ENCODE measurements at regions not wholly inside any gene's neighbourhood (a gene's known extent, or its start where the extent isn't known, plus 50 kb on each side); places are given as distances from the start of the nearest gene placed in this dataset.

- Histone ChIP-seq H3K27ac (ENCODE audit: low read depth, low read length) (no peak overlapping the region), H3K27me3 (ENCODE audit: control insufficient read depth in 1 of 2, insufficient read depth in 2 of 2, low read length in 2 of 2) (no peaks in the 10 kb centered on the region), H3K4me1 (ENCODE audit: control insufficient read depth in 1 of 2, insufficient read depth in 2 of 2, low read length in 2 of 2) (peaks cover 7 to 10% of the 10 kb centered on the region in 2 donors), H3K36me3 (ENCODE audit: control insufficient read depth in 1 of 2, insufficient read depth in 2 of 2, low read length in 2 of 2) (no peaks in the 10 kb centered on the region), H3K4me3 (ENCODE audit: low read depth in 1 of 2, low read length in 2 of 2) (no peak overlapping the region), H3K9me3 (ENCODE audit: control insufficient read depth in 1 of 2, low read length in 2 of 2) (no peaks in the 10 kb centered on the region), H3K9ac (ENCODE audit: low read depth in 1 of 2, low read length in 2 of 2) (no peak overlapping the region)
These were observed 156.1 kb upstream of the RBMS1 start for GRCh38 chr2:160649698-160650097.

- Histone ChIP-seq H3K4me3 (ENCODE audit: low read depth in 1 of 2, low read length in 2 of 2) (no peak overlapping the region), H3K27me3 (ENCODE audit: control insufficient read depth in 1 of 2, insufficient read depth in 2 of 2, low read length in 2 of 2) (no peaks in the 10 kb centered on the region), H3K4me1 (ENCODE audit: control insufficient read depth in 1 of 2, insufficient read depth in 2 of 2, low read length in 2 of 2) (peaks cover 7 to 10% of the 10 kb centered on the region in 2 donors), H3K9me3 (ENCODE audit: control insufficient read depth in 1 of 2, low read length in 2 of 2) (no peaks in the 10 kb centered on the region), H3K36me3 (ENCODE audit: control insufficient read depth in 1 of 2, insufficient read depth in 2 of 2, low read length in 2 of 2) (no peaks in the 10 kb centered on the region), H3K27ac (ENCODE audit: low read depth, low read length) (no peak overlapping the region), H3K9ac (ENCODE audit: low read depth in 1 of 2, low read length in 2 of 2) (no peak overlapping the region)
These were observed 156.8 kb upstream of the RBMS1 start for GRCh38 chr2:160650196-160651118.

GRCh38 chr2:160651416-160652200 is 158.0 kb upstream of the RBMS1 start:
- Histone ChIP-seq H3K9me3 (ENCODE audit: control insufficient read depth in 1 of 2, low read length in 2 of 2) (no peaks in the 10 kb centered on the region), H3K27ac (ENCODE audit: low read depth, low read length) (no peak overlapping the region), H3K4me3 (ENCODE audit: low read depth in 1 of 2, low read length in 2 of 2) (no peak overlapping the region), H3K36me3 (ENCODE audit: control insufficient read depth in 1 of 2, insufficient read depth in 2 of 2, low read length in 2 of 2) (no peaks in the 10 kb centered on the region), H3K4me1 (ENCODE audit: control insufficient read depth in 1 of 2, insufficient read depth in 2 of 2, low read length in 2 of 2) (peaks cover 3 to 6% of the 10 kb centered on the region in 2 donors), H3K27me3 (ENCODE audit: control insufficient read depth in 1 of 2, insufficient read depth in 2 of 2, low read length in 2 of 2) (no peaks in the 10 kb centered on the region), H3K9ac (ENCODE audit: low read depth in 1 of 2, low read length in 2 of 2) (no peak overlapping the region)

- no peaks in the 10 kb centered on the region for H3K36me3 ChIP-seq (ENCODE audit: control insufficient read depth in 1 of 2, insufficient read depth in 2 of 2, low read length in 2 of 2)
- no peak overlapping the region for H3K27ac ChIP-seq (ENCODE audit: low read depth, low read length)
- H3K27me3 ChIP-seq (ENCODE audit: control insufficient read depth in 1 of 2, insufficient read depth in 2 of 2, low read length in 2 of 2): no peaks in the 10 kb centered on the region
- H3K4me3 ChIP-seq (ENCODE audit: low read depth in 1 of 2, low read length in 2 of 2): no peak overlapping the region
- peaks cover 0 to 2% of the 10 kb centered on the region in 2 donors for H3K4me1 ChIP-seq (ENCODE audit: control insufficient read depth in 1 of 2, insufficient read depth in 2 of 2, low read length in 2 of 2)
- H3K9me3 ChIP-seq (ENCODE audit: control insufficient read depth in 1 of 2, low read length in 2 of 2): no peaks in the 10 kb centered on the region
- no peak overlapping the region for H3K9ac ChIP-seq (ENCODE audit: low read depth in 1 of 2, low read length in 2 of 2)
These were observed 158.6 kb upstream of the RBMS1 start for GRCh38 chr2:160652236-160652635.

- H3K9me3 ChIP-seq (ENCODE audit: control insufficient read depth in 1 of 2, low read length in 2 of 2): no peaks in the 10 kb centered on the region
- no peaks in the 10 kb centered on the region for H3K27me3 ChIP-seq (ENCODE audit: control insufficient read depth in 1 of 2, insufficient read depth in 2 of 2, low read length in 2 of 2)
- H3K27ac ChIP-seq (ENCODE audit: low read depth, low read length): no peak overlapping the region
- H3K4me3 ChIP-seq (ENCODE audit: low read depth in 1 of 2, low read length in 2 of 2): no peak overlapping the region
- no peak overlapping the region for H3K9ac ChIP-seq (ENCODE audit: low read depth in 1 of 2, low read length in 2 of 2)
- no peaks in the 10 kb centered on the region for H3K36me3 ChIP-seq (ENCODE audit: control insufficient read depth in 1 of 2, insufficient read depth in 2 of 2, low read length in 2 of 2)
- no peaks in the 10 kb centered on the region for H3K4me1 ChIP-seq (ENCODE audit: control insufficient read depth in 1 of 2, insufficient read depth in 2 of 2, low read length in 2 of 2)
These were observed 163.6 kb upstream of the RBMS1 start for GRCh38 chr2:160657196-160657595.

GRCh38 chr2:160658851-160659250 is 165.2 kb upstream of the RBMS1 start:
- Histone ChIP-seq H3K4me1 (ENCODE audit: control insufficient read depth in 1 of 2, insufficient read depth in 2 of 2, low read length in 2 of 2) (no peaks in the 10 kb centered on the region), H3K36me3 (ENCODE audit: control insufficient read depth in 1 of 2, insufficient read depth in 2 of 2, low read length in 2 of 2) (no peaks in the 10 kb centered on the region), H3K27ac (ENCODE audit: low read depth, low read length) (no peak overlapping the region), H3K27me3 (ENCODE audit: control insufficient read depth in 1 of 2, insufficient read depth in 2 of 2, low read length in 2 of 2) (no peaks in the 10 kb centered on the region), H3K4me3 (ENCODE audit: low read depth in 1 of 2, low read length in 2 of 2) (no peak overlapping the region), H3K9ac (ENCODE audit: low read depth in 1 of 2, low read length in 2 of 2) (no peak overlapping the region), H3K9me3 (ENCODE audit: control insufficient read depth in 1 of 2, low read length in 2 of 2) (no peaks in the 10 kb centered on the region)

- no peak overlapping the region for H3K4me3 ChIP-seq (ENCODE audit: low read depth in 1 of 2, low read length in 2 of 2)
- no peak overlapping the region for H3K9ac ChIP-seq (ENCODE audit: low read depth in 1 of 2, low read length in 2 of 2)
- H3K4me1 ChIP-seq (ENCODE audit: control insufficient read depth in 1 of 2, insufficient read depth in 2 of 2, low read length in 2 of 2): no peaks in the 10 kb centered on the region
- H3K27ac ChIP-seq (ENCODE audit: low read depth, low read length): no peak overlapping the region
- H3K36me3 ChIP-seq (ENCODE audit: control insufficient read depth in 1 of 2, insufficient read depth in 2 of 2, low read length in 2 of 2): no peaks in the 10 kb centered on the region
- H3K27me3 ChIP-seq (ENCODE audit: control insufficient read depth in 1 of 2, insufficient read depth in 2 of 2, low read length in 2 of 2): no peaks in the 10 kb centered on the region
- no peaks in the 10 kb centered on the region for H3K9me3 ChIP-seq (ENCODE audit: control insufficient read depth in 1 of 2, low read length in 2 of 2)
These were observed 167.1 kb upstream of the RBMS1 start for GRCh38 chr2:160660741-160661140.

GRCh38 chr2:160664603-160665140 is 171.1 kb upstream of the RBMS1 start:
- Histone ChIP-seq H3K4me1 (ENCODE audit: control insufficient read depth in 1 of 2, insufficient read depth in 2 of 2, low read length in 2 of 2) (peaks cover 0 to 4% of the 10 kb centered on the region in 2 donors), H3K9ac (ENCODE audit: low read depth in 1 of 2, low read length in 2 of 2) (no peak overlapping the region), H3K9me3 (ENCODE audit: control insufficient read depth in 1 of 2, low read length in 2 of 2) (no peaks in the 10 kb centered on the region), H3K36me3 (ENCODE audit: control insufficient read depth in 1 of 2, insufficient read depth in 2 of 2, low read length in 2 of 2) (no peaks in the 10 kb centered on the region), H3K27me3 (ENCODE audit: control insufficient read depth in 1 of 2, insufficient read depth in 2 of 2, low read length in 2 of 2) (no peaks in the 10 kb centered on the region), H3K27ac (ENCODE audit: low read depth, low read length) (no peak overlapping the region), H3K4me3 (ENCODE audit: low read depth in 1 of 2, low read length in 2 of 2) (no peak overlapping the region)

GRCh38 chr2:160666154-160667060 is 172.8 kb upstream of the RBMS1 start:
- Histone ChIP-seq H3K4me3 (ENCODE audit: low read depth in 1 of 2, low read length in 2 of 2) (no peak overlapping the region), H3K4me1 (ENCODE audit: control insufficient read depth in 1 of 2, insufficient read depth in 2 of 2, low read length in 2 of 2) (peaks cover 0 to 4% of the 10 kb centered on the region in 2 donors), H3K27ac (ENCODE audit: low read depth, low read length) (peak overlapping the region; percentile 65)

More at GRCh38 chr2:160666154-160667060, 172.8 kb upstream of the RBMS1 start:
- Histone ChIP-seq H3K9ac (ENCODE audit: low read depth in 1 of 2, low read length in 2 of 2) (peak overlapping the region in 1 of 2 donors; percentile 15), H3K36me3 (ENCODE audit: control insufficient read depth in 1 of 2, insufficient read depth in 2 of 2, low read length in 2 of 2) (no peaks in the 10 kb centered on the region), H3K9me3 (ENCODE audit: control insufficient read depth in 1 of 2, low read length in 2 of 2) (no peaks in the 10 kb centered on the region), H3K27me3 (ENCODE audit: control insufficient read depth in 1 of 2, insufficient read depth in 2 of 2, low read length in 2 of 2) (no peaks in the 10 kb centered on the region)

Measured in duodenal mucosa (tissue), 2 donors.